ENCODE measurements at regions not wholly inside any gene's neighbourhood (a gene's known extent, or its start where the extent isn't known, plus 50 kb on each side); places are given as distances from the start of the nearest gene placed in this dataset.

- no peak for TF ChIP-seq CTCF (conservative IDR thresholded peaks at IDR 0.05 in 1 of 2, IDR thresholded peaks at IDR 0.05 in 1 of 2; ENCODE audit: low read depth in 1 of 2, low read length in 2 of 2)
- TF ChIP-seq EZH2 (IDR thresholded peaks at IDR 0.05; ENCODE audit: low read length, missing control alignments): no peak
Measured at GRCh38 chr5:120173125-120173524, 291.0 kb upstream of the PRR16 start.
